ENCODE measurements at regions not wholly inside any gene's neighbourhood (a gene's known extent, or its start where the extent isn't known, plus 50 kb on each side); places are given as distances from the start of the nearest gene placed in this dataset.

DNA sequence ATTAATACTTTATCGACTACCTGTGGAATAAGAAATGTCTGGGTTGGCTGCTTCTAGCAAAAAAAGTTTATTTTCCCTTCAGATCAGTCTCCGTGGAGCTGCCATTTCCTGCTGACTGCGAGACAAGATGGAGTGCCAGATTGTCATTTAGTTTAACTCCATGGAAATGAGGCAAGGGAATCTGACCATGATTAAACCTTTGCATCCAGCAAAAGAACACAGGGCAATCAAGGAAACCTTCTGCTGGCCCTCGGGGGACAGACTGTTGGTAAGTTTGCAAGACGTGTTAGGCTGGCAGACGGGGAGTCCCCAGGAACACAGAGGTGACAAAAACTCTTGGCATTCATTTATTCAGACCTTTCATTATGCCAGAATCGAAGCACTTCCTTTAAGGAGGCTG, 52.2 kb upstream of the SPACA1 start:
- no peak for DNase-seq (ENCODE audit: low read depth in 4 of 4, low spot score in 3 of 4)

DNA sequence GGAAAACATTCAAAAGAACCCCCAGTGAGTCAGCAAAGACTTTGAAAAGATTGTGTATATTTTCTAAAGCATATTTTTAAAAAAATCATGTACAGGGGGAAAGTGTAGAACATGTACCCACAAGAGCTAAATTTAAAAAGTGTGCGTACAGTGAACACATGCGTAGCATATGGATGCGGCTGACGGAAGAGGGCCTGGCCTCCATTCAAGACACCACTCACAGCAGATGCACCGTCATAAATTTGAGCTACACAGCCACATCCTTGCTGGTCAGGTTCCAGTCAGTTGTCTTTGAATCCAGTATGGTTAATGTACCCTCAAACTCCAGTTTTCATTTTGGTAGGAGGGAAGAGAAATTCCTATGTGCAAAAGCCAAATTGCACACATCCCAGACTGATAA, 54.3 kb upstream of the SPACA1 start:
- no peak for DNase-seq (ENCODE audit: low read depth in 4 of 4, low spot score in 3 of 4)

- DNase-seq (ENCODE audit: low read depth in 4 of 4, low spot score in 3 of 4), result no peak
These were observed 56.8 kb upstream of the SPACA1 start for GRCh38 chr6:87990871-87991270.

GRCh38 chr6:87982134-87982533, 65.5 kb upstream of the SPACA1 start:
- no peak for DNase-seq (ENCODE audit: low read depth in 4 of 4, low spot score in 3 of 4)

GRCh38 chr6:87979737-87980136, 67.9 kb upstream of the SPACA1 start:
- DNase-seq (ENCODE audit: low read depth in 4 of 4, low spot score in 3 of 4), result no peak

DNA sequence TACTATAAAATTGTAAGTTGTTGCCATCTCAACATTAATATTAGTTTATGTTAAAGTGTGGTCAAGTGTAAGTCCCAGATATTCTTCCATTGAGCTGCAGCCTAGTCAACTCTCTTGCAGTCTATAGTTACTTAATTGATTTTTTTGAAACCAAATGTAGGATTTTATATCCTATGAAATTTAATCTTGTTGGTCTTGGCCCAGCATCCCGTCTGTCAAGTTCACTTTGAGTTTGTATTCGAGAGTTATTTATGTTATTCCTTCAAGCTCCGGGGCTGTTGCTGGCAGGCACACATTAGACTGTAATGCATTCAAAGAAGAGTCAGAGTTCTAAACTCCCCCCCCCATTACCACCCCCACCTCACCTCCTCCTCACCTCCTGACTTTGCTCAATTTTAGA, 71.0 kb upstream of the SPACA1 start:
- no peak for DNase-seq (ENCODE audit: low read depth in 4 of 4, low spot score in 3 of 4)

DNA sequence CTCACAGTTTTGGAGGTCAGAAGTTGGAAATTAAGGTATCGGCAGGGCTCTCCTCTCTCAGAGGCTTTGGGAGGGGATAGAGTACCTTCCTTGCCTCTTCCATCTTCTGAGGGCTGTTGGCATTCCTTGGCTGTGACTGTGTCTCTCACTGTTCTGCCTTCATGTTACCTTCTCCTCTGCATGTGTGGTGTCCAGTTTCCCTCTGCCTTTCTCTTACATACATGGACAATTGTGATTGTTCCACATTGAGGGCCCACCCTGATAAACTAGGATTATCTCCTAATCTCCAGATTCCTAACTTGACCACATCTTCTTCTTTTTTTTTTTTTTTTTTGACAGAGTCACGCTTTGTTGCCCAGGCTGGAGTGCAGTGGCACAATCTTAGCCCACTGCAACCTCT, 72.1 kb upstream of the SPACA1 start:
- DNase-seq (ENCODE audit: low read depth in 4 of 4, low spot score in 3 of 4), result no peak

DNA sequence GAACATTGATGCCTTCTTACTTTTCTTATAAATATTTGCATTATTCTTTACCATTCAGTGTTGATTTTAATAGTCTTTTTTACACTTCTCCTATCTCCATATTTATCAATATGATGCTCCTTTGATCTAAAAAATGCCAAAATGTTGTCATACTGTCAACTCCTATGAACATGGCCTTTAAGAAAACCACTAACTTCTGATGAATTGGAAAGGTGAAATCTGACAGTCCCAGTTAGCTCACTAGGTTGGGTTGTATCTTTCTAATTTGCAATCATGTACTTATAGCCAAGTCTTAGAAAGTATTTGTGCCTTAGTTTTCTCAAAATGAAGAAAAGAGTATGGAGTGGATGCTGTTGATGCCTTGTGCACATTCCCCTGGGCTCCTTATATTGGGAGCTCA, 75.4 kb upstream of the SPACA1 start:
- no peak for DNase-seq (ENCODE audit: low read depth in 4 of 4, low spot score in 3 of 4)

DNA sequence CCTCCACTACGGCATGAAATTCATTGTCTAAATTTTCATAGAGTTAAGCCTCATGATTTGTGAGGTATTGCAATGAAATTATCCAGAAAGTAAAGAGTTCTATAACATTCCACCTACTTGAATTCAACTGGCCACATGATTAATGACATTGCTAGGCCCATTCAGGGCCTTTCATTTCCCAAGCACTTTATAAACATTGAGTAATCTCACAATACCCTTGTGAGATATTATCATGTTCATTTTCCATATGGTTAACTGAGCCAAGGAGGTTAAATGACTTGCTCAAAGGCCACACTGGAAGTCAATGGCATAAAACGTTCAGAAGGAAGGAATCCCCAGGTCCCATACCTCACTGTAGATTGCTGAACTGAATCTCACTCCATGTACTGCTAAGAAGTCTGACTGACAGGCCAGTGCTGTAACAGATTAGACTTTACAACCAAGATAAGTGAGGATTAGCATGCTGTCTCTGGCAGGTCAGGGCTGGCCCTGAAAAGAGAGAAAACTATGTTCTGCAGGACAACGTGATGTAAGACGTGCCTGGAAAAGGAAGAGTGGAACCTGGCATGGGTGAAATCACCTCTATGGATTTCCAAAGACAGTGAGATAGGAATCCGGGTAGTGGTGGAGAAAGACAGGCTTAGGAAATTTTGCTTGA, 75.9 kb upstream of the SPACA1 start:
- no peak for DNase-seq (ENCODE audit: low read depth in 4 of 4, low spot score in 3 of 4)

DNA sequence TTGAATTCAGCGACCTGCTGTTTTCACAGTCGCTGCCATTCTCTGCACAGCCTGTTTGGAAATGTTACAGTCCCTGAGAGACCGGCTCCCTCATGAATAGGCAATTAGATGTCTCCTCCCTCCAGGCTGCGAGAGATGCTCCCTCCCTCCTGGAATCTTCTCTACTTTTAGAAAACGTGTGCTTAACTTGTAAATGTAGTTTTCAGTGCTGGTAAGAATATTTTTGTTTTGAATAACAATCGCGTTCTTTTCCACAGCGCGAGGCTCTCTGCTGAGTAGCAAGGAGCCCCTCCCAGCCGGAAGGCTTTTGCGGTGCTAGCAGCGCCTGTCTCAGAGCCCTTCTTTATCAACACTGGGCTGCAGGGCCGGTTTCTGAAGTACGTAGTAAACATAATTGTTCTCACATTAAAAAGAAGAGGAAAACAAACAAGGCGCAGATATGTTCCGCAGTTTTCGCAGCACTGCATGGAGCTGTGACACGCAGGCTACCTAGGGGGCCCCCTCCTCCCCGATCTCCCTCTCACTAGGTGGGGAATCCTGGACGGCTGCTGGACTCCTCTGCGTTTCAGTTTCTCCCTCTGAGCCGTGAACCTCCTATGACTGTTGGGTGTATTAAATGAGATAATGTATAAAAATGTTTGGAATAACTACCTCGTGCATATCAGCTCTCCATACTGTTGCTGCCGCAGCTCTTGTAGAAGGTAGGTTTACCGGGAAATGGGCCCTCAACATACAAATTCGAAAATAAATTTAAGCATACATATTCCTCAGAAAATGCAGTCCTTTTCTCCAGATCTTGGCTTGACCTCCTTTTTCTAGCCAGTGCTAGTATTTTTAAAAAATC, 79.0 kb upstream of the SPACA1 start:
- no peak for DNase-seq (ENCODE audit: low read depth in 4 of 4, low spot score in 3 of 4)

DNA sequence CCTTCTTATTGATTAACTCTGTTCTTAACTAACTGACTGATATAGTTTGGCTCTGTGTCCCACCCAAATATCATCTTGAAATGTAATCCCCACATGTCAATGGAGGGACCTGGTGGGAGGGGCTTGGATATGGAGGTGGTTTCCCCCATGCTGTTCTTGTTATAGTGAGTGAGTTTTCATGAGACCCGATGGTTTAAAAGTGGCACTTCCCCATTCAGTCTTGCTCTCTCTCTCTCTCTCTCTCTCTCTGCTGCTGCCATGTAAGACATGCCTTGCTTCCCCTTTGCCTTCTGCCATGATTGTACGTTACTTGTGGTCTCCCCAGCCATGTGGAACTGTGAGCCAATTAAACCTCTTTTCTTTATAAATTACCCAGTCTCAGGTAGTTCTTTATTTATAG, 81.8 kb upstream of the SPACA1 start:
- no peak for DNase-seq (ENCODE audit: low read depth in 4 of 4, low spot score in 3 of 4)

GRCh38 chr6:87959083-87959482, 88.6 kb upstream of the SPACA1 start:
- no peak for DNase-seq (ENCODE audit: low read depth in 4 of 4, low spot score in 3 of 4)

GRCh38 chr6:87951751-87952150, 95.9 kb upstream of the SPACA1 start:
- no peak for DNase-seq (ENCODE audit: low read depth in 4 of 4, low spot score in 3 of 4)

DNA sequence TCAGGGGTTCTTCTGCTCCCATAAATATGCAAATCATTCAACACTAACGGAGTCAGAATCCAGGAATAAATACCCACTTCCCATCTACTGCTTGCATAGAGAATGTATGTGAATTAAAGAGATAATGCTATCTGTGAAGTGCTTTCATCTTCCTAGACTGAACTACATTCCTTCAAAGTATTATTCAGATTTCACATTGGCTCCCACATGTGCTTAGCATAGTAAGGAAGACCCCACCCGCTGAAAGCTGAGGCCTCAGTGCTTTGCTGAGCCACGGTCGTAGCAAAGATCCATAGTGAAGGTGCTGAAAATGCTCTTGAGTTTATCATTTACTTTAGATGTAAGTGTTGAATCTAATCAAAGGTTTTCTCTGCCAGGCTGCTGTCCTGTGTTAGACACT, 97.0 kb upstream of the SPACA1 start:
- no peak for DNase-seq (ENCODE audit: low read depth in 4 of 4, low spot score in 3 of 4)

DNA sequence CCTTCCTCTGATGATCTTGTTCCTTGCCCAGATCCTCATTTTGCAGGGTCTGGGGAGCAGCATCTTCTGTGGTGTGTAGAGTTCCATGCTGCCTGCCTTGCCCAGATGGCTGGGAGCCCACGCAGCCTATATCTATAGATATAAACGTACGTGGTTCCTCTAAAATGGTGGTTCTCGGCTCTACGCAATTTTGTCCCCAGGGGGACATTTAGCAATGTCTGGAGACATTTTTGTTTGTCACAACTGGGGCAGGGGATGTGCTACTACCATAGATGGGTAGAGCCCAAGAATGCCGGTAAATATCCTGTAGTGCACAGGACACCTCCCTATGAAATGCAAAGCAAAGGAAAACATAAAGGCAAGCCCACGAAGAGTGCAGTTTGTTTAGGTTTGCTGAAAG, 98.4 kb upstream of the SPACA1 start:
- DNase-seq (ENCODE audit: low read depth in 4 of 4, low spot score in 3 of 4), result no peak

GRCh38 chr6:87946669-87947068, 101.0 kb upstream of the SPACA1 start:
- DNase-seq (ENCODE audit: low read depth in 4 of 4, low spot score in 3 of 4), result no peak

- no peak for DNase-seq (ENCODE audit: low read depth in 4 of 4, low spot score in 3 of 4)
These were observed 101.7 kb upstream of the SPACA1 start for GRCh38 chr6:87945966-87946365.

GRCh38 chr6:87945181-87945580, 102.5 kb upstream of the SPACA1 start:
- DNase-seq (ENCODE audit: low read depth in 4 of 4, low spot score in 3 of 4), result no peak

- DNase-seq (ENCODE audit: low read depth in 4 of 4, low spot score in 3 of 4), result no peak
These were observed 103.1 kb upstream of the SPACA1 start for GRCh38 chr6:87944541-87944954.

DNA sequence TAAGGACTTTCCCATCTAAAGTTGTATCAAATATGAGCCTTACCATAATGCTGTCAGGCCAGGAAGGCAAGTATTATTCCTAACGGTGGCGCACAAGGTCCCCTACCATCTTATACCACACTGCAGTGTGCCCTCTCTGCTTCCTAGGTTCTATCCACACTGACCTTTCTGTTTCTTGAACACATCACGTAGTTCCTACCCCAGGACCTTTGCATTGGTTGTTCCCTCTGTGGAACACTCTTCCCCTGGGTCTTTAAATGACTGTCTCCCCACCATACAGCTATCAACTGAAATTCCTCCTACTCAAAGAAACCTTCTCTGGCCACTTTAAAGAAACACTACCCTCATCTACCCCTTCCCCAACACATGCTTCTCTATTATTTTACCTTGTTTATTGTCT, 104.5 kb upstream of the SPACA1 start:
- no peak for DNase-seq (ENCODE audit: low read depth in 4 of 4, low spot score in 3 of 4)

GRCh38 chr6:87941556-87942358, 105.9 kb upstream of the SPACA1 start:
- no peak for DNase-seq (ENCODE audit: low read depth in 4 of 4, low spot score in 3 of 4)

DNA sequence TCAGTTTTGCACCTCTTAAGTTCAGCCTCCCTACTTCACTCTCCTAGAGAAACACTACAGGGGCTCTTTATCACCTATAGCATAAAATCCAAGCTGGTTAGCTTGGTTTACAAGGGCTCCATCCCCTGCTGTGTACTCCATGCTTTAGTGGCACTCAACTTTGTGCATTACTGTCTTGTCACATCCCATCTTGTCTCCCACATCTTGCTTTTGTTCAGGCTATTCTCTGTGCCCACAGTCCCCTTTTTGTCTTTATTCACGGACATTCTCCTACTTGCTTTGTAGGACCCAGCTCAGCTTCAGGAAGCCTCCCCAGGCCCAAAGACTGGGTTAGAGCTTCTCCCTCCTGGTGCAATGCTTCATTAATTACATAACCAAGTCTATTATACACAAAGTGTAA, 107.9 kb upstream of the SPACA1 start:
- DNase-seq (ENCODE audit: low read depth in 4 of 4, low spot score in 3 of 4), result no peak

All from right renal pelvis (tissue), 4 donors.